ENCODE measurements at regions not wholly inside any gene's neighbourhood (a gene's known extent, or its start where the extent isn't known, plus 50 kb on each side); places are given as distances from the start of the nearest gene placed in this dataset.

GRCh38 chr3:43996379-43997301 is 245.0 kb upstream of the TOPAZ1 start:
- H2AFZ ChIP-seq (ENCODE audit: low read length), result peak overlapping the region; percentile 94
- H3K4me1 ChIP-seq (ENCODE audit: low read length), result peaks cover 66% of the 10 kb centered on the region
- H3K4me3 ChIP-seq (ENCODE audit: low read length), result peak overlapping the region; percentile 76
- H3K9me2 ChIP-seq (replicated peaks; ENCODE audit: insufficient read depth, low read length), result no peaks in the 10 kb centered on the region
- H3K27ac ChIP-seq (ENCODE audit: low read length), result no peak overlapping the region
- peak overlapping the region; percentile 83 for H3K4me2 ChIP-seq (ENCODE audit: low read depth, low read length, poor library complexity, severe bottlenecking)
- no peaks in the 10 kb centered on the region for H3K36me3 ChIP-seq (ENCODE audit: insufficient read depth, low read length)
- H3K9ac ChIP-seq (ENCODE audit: low read length), result peak overlapping the region; percentile 50
- H3K79me2 ChIP-seq (ENCODE audit: low read length), result no peaks in the 10 kb centered on the region
- H4K20me1 ChIP-seq (ENCODE audit: insufficient read depth, low read depth, low read length), result no peaks in the 10 kb centered on the region
- H3K9me3 ChIP-seq (ENCODE audit: low read length), result no peaks in the 10 kb centered on the region
- peak; percentile 70 for DNase-seq
- H3K27me3 ChIP-seq (ENCODE audit: low read length), result peaks cover 3% of the 10 kb centered on the region; the same call in 1 of the 2 replicates

- H3K27ac ChIP-seq (ENCODE audit: low read length), result no peak overlapping the region
- H3K4me3 ChIP-seq (ENCODE audit: low read length), result peak overlapping the region; percentile 76
- H2AFZ ChIP-seq (ENCODE audit: low read length), result peak overlapping the region; percentile 94
- H3K36me3 ChIP-seq (ENCODE audit: insufficient read depth, low read length), result no peaks in the 10 kb centered on the region
- peaks cover 3% of the 10 kb centered on the region; the same call in 1 of the 2 replicates for H3K27me3 ChIP-seq (ENCODE audit: low read length)
- H3K9me3 ChIP-seq (ENCODE audit: low read length), result no peaks in the 10 kb centered on the region
- peak overlapping the region; percentile 77 for H3K9ac ChIP-seq (ENCODE audit: low read length)
- H3K79me2 ChIP-seq (ENCODE audit: low read length), result no peaks in the 10 kb centered on the region
- peaks cover 66% of the 10 kb centered on the region for H3K4me1 ChIP-seq (ENCODE audit: low read length)
- no peaks in the 10 kb centered on the region for H3K9me2 ChIP-seq (replicated peaks; ENCODE audit: insufficient read depth, low read length)
- no peaks in the 10 kb centered on the region for H4K20me1 ChIP-seq (ENCODE audit: insufficient read depth, low read depth, low read length)
- no peak for DNase-seq
- H3K4me2 ChIP-seq (ENCODE audit: low read depth, low read length, poor library complexity, severe bottlenecking), result peak overlapping the region; percentile 83
These were observed 244.4 kb upstream of the TOPAZ1 start for GRCh38 chr3:43997316-43997715.

- Histone ChIP-seq H3K9ac (ENCODE audit: low read length) (peak overlapping the region; percentile 77), H3K4me3 (ENCODE audit: low read length) (peak overlapping the region; percentile 76), H2AFZ (ENCODE audit: low read length) (peak overlapping the region; percentile 90; the same call in 1 of the 2 replicates), H3K27ac (ENCODE audit: low read length) (no peak overlapping the region), H3K9me3 (ENCODE audit: low read length) (no peaks in the 10 kb centered on the region), H3K9me2 (replicated peaks; ENCODE audit: insufficient read depth, low read length) (no peaks in the 10 kb centered on the region), H3K36me3 (ENCODE audit: insufficient read depth, low read length) (no peaks in the 10 kb centered on the region), H3K4me1 (ENCODE audit: low read length) (peaks cover 66% of the 10 kb centered on the region), H3K27me3 (ENCODE audit: low read length) (peaks cover 3% of the 10 kb centered on the region; the same call in 1 of the 2 replicates), H4K20me1 (ENCODE audit: insufficient read depth, low read depth, low read length) (no peaks in the 10 kb centered on the region), H3K4me2 (ENCODE audit: low read depth, low read length, poor library complexity, severe bottlenecking) (peak overlapping the region; percentile 83), H3K79me2 (ENCODE audit: low read length) (no peaks in the 10 kb centered on the region)
- DNase-seq, result peak; percentile 67
These were observed 243.8 kb upstream of the TOPAZ1 start for GRCh38 chr3:43997788-43998369.

GRCh38 chr3:43998370-43998835 is 243.3 kb upstream of the TOPAZ1 start:
- Histone ChIP-seq H3K9ac (ENCODE audit: low read length) (peak overlapping the region; percentile 77), H3K79me2 (ENCODE audit: low read length) (no peaks in the 10 kb centered on the region)

GRCh38 chr3:43998836-43999727 is 242.6 kb upstream of the TOPAZ1 start:
- H3K9ac ChIP-seq (ENCODE audit: low read length), result peak overlapping the region; percentile 77
- peak; percentile 83 for DNase-seq
- H3K4me1 ChIP-seq (ENCODE audit: low read length), result peaks cover 74% of the 10 kb centered on the region
- no peaks in the 10 kb centered on the region for H3K9me2 ChIP-seq (replicated peaks; ENCODE audit: insufficient read depth, low read length)
- H2AFZ ChIP-seq (ENCODE audit: low read length), result peak overlapping the region; percentile 90
- H3K9me3 ChIP-seq (ENCODE audit: low read length), result no peaks in the 10 kb centered on the region
- no peaks in the 10 kb centered on the region for H3K79me2 ChIP-seq (ENCODE audit: low read length)
- no peaks in the 10 kb centered on the region for H4K20me1 ChIP-seq (ENCODE audit: insufficient read depth, low read depth, low read length)
- peaks cover 3% of the 10 kb centered on the region; the same call in 1 of the 2 replicates for H3K27me3 ChIP-seq (ENCODE audit: low read length)
- H3K27ac ChIP-seq (ENCODE audit: low read length), result no peak overlapping the region
- H3K4me2 ChIP-seq (ENCODE audit: low read depth, low read length, poor library complexity, severe bottlenecking), result peak overlapping the region; percentile 83
- H3K36me3 ChIP-seq (ENCODE audit: insufficient read depth, low read length), result no peaks in the 10 kb centered on the region
- H3K4me3 ChIP-seq (ENCODE audit: low read length), result peak overlapping the region; percentile 76

More at GRCh38 chr3:43998370-43998835, 243.3 kb upstream of the TOPAZ1 start:
- Histone ChIP-seq H4K20me1 (ENCODE audit: insufficient read depth, low read depth, low read length) (no peaks in the 10 kb centered on the region), H3K9me3 (ENCODE audit: low read length) (no peaks in the 10 kb centered on the region), H2AFZ (ENCODE audit: low read length) (peak overlapping the region; percentile 90), H3K36me3 (ENCODE audit: insufficient read depth, low read length) (no peaks in the 10 kb centered on the region), H3K4me1 (ENCODE audit: low read length) (peaks cover 67% of the 10 kb centered on the region), H3K27ac (ENCODE audit: low read length) (no peak overlapping the region), H3K4me3 (ENCODE audit: low read length) (peak overlapping the region; percentile 76), H3K9me2 (replicated peaks; ENCODE audit: insufficient read depth, low read length) (no peaks in the 10 kb centered on the region), H3K4me2 (ENCODE audit: low read depth, low read length, poor library complexity, severe bottlenecking) (peak overlapping the region; percentile 83), H3K27me3 (ENCODE audit: low read length) (peaks cover 3% of the 10 kb centered on the region; the same call in 1 of the 2 replicates)
- peak; percentile 68 for DNase-seq

- Histone ChIP-seq H3K4me2 (ENCODE audit: low read depth, low read length, poor library complexity, severe bottlenecking) (peak overlapping the region; percentile 83), H3K9me3 (ENCODE audit: low read length) (no peaks in the 10 kb centered on the region), H3K79me2 (ENCODE audit: low read length) (no peaks in the 10 kb centered on the region), H4K20me1 (ENCODE audit: insufficient read depth, low read depth, low read length) (no peaks in the 10 kb centered on the region), H3K36me3 (ENCODE audit: insufficient read depth, low read length) (no peaks in the 10 kb centered on the region), H3K9ac (ENCODE audit: low read length) (peak overlapping the region; percentile 77), H3K4me1 (ENCODE audit: low read length) (peaks cover 77% of the 10 kb centered on the region), H3K27me3 (ENCODE audit: low read length) (peaks cover 3% of the 10 kb centered on the region; the same call in 1 of the 2 replicates), H3K27ac (ENCODE audit: low read length) (no peak overlapping the region), H3K4me3 (ENCODE audit: low read length) (peak overlapping the region; percentile 76), H2AFZ (ENCODE audit: low read length) (peak overlapping the region; percentile 90; the same call in 1 of the 2 replicates), H3K9me2 (replicated peaks; ENCODE audit: insufficient read depth, low read length) (no peaks in the 10 kb centered on the region)
- DNase-seq, result no peak
These were observed 241.9 kb upstream of the TOPAZ1 start for GRCh38 chr3:43999728-44000319.

GRCh38 chr3:44000586-44000985 is 241.1 kb upstream of the TOPAZ1 start:
- Histone ChIP-seq H3K9ac (ENCODE audit: low read length) (no peak overlapping the region), H3K79me2 (ENCODE audit: low read length) (no peaks in the 10 kb centered on the region), H3K9me2 (replicated peaks; ENCODE audit: insufficient read depth, low read length) (no peaks in the 10 kb centered on the region), H3K36me3 (ENCODE audit: insufficient read depth, low read length) (no peaks in the 10 kb centered on the region), H2AFZ (ENCODE audit: low read length) (no peak overlapping the region), H3K9me3 (ENCODE audit: low read length) (no peaks in the 10 kb centered on the region), H3K27me3 (ENCODE audit: low read length) (peaks cover 3% of the 10 kb centered on the region; the same call in 1 of the 2 replicates), H3K4me2 (ENCODE audit: low read depth, low read length, poor library complexity, severe bottlenecking) (peak overlapping the region; percentile 83), H3K4me1 (ENCODE audit: low read length) (peaks cover 77% of the 10 kb centered on the region), H4K20me1 (ENCODE audit: insufficient read depth, low read depth, low read length) (no peaks in the 10 kb centered on the region), H3K27ac (ENCODE audit: low read length) (no peak overlapping the region), H3K4me3 (ENCODE audit: low read length) (no peak overlapping the region)
- no peak for DNase-seq

All from Karpas-422 (cell line).